Osteoblast (primary cell): ENCODE measurements at regions not wholly inside any gene's neighbourhood (a gene's known extent, or its start where the extent isn't known, plus 50 kb on each side); places are given as distances from the start of the nearest gene placed in this dataset.

ENCODE experiments used
- DNase-seq: peaks from one replicate; pipeline ENCODE4 v3.0.0; 2011; ENCODE audit warnings: low spot score, mixed read lengths; ENCODE audit not compliant: insufficient read length; ENCODE audit errors: missing footprints
- H2AFZ ChIP-seq: 2 replicates; pipeline ENCODE4 v1.6.0; 2011; ENCODE audit warnings: mild to moderate bottlenecking, low read length
- H3K27ac ChIP-seq: 2 replicates; pipeline ENCODE4 v1.5.1; 2011; ENCODE audit warnings: mild to moderate bottlenecking, low read depth, low read length, moderate library complexity
- H3K27me3 ChIP-seq: 2 replicates; pipeline ENCODE4 v1.6.0; 2012; ENCODE audit warnings: mild to moderate bottlenecking, control low read depth, inconsistent platforms, low read length, moderate library complexity; ENCODE audit not compliant: insufficient read depth
- H3K36me3 ChIP-seq: 2 replicates; pipeline ENCODE4 v1.5.1; 2011; ENCODE audit warnings: mild to moderate bottlenecking, low read length, control low read depth, moderate library complexity; ENCODE audit not compliant: insufficient read depth
- H3K4me1 ChIP-seq: 2 replicates; pipeline ENCODE4 v1.5.1; 2011; ENCODE audit warnings: mild to moderate bottlenecking, low read length, control low read depth, moderate library complexity; ENCODE audit not compliant: insufficient read depth
- H3K4me2 ChIP-seq: 2 replicates; pipeline ENCODE4 v1.6.0; 2011; ENCODE audit warnings: mild to moderate bottlenecking, low read length; ENCODE audit not compliant: insufficient read depth
- H3K4me3 ChIP-seq: fragments of 200-600 bp; sonication (generic); 3 replicates; pipeline ENCODE4 v1.5.1; 2012; ENCODE audit warnings: mild to moderate bottlenecking, low read length, inconsistent platforms; ENCODE audit not compliant: insufficient read depth
- H3K79me2 ChIP-seq: 2 replicates; pipeline ENCODE4 v1.6.0; 2012; ENCODE audit warnings: mild to moderate bottlenecking, low read length, control low read depth, inconsistent platforms; ENCODE audit not compliant: insufficient read depth
- H3K9me3 ChIP-seq: 2 replicates; pipeline ENCODE4 v1.5.1; 2011; ENCODE audit warnings: low read depth, low read length, control low read depth
- H4K20me1 ChIP-seq: 2 replicates; pipeline ENCODE4 v1.6.0; 2012; ENCODE audit warnings: mild to moderate bottlenecking, low read length, control low read depth; ENCODE audit not compliant: insufficient read depth
- TF ChIP-seq, protein P1 (sequence below): IDR thresholded peaks from 2 replicates; pipeline ENCODE4 v1.5.1; 2011; ENCODE audit warnings: mild to moderate bottlenecking, low read depth, low read length, moderate library complexity; ENCODE audit errors: extremely low read depth

GRCh38 chr10:4655879-4656278 lies 170.1 kb upstream of the AKR1E2 start:
- H4K20me1 ChIP-seq = no peaks in the 10 kb centered on the region
- no peak for DNase-seq
- H3K27ac ChIP-seq = no peak overlapping the region
- H3K4me2 ChIP-seq = no peak overlapping the region
- no peaks in the 10 kb centered on the region for H3K79me2 ChIP-seq
- H3K4me1 ChIP-seq = no peaks in the 10 kb centered on the region
- no peaks in the 10 kb centered on the region for H3K36me3 ChIP-seq
- H3K9me3 ChIP-seq = no peaks in the 10 kb centered on the region
- no peak overlapping the region for H3K4me3 ChIP-seq
- TF ChIP-seq, protein P1, sequence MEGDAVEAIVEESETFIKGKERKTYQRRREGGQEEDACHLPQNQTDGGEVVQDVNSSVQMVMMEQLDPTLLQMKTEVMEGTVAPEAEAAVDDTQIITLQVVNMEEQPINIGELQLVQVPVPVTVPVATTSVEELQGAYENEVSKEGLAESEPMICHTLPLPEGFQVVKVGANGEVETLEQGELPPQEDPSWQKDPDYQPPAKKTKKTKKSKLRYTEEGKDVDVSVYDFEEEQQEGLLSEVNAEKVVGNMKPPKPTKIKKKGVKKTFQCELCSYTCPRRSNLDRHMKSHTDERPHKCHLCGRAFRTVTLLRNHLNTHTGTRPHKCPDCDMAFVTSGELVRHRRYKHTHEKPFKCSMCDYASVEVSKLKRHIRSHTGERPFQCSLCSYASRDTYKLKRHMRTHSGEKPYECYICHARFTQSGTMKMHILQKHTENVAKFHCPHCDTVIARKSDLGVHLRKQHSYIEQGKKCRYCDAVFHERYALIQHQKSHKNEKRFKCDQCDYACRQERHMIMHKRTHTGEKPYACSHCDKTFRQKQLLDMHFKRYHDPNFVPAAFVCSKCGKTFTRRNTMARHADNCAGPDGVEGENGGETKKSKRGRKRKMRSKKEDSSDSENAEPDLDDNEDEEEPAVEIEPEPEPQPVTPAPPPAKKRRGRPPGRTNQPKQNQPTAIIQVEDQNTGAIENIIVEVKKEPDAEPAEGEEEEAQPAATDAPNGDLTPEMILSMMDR = no peak
- H2AFZ ChIP-seq = no peak overlapping the region
- H3K27me3 ChIP-seq = no peaks in the 10 kb centered on the region

DNA sequence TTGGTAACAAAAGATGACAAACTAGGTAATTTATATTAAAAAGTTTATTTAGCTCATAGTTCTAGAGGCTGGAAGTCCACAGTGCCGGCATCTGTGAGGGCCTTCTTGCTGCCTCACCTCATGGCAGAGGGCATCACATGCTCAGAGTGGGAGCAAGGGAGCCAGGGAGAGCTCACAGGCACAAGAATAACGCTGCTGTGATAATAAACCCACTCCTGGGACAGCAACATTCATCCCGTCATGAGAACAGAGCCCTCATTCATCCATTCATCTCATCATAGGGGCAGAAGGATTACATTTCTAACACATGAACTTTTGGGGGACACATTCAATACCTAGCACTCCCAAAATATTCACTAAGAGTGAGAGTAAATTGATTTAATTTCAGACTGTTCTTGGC lies 170.6 kb upstream of the AKR1E2 start:
- Histone ChIP-seq H3K4me3 (no peak overlapping the region), H3K4me1 (peaks cover 4% of the 10 kb centered on the region), H3K4me2 (no peak overlapping the region), H4K20me1 (no peaks in the 10 kb centered on the region), H2AFZ (peak overlapping the region; percentile 38), H3K36me3 (no peaks in the 10 kb centered on the region), H3K9me3 (no peaks in the 10 kb centered on the region), H3K27ac (peak overlapping the region; percentile 29), H3K79me2 (no peaks in the 10 kb centered on the region), H3K27me3 (no peaks in the 10 kb centered on the region)
- no peak for DNase-seq
- TF ChIP-seq, protein P1 = no peak

- H2AFZ ChIP-seq = no peak overlapping the region
- H3K27me3 ChIP-seq = no peaks in the 10 kb centered on the region
- H3K79me2 ChIP-seq = no peaks in the 10 kb centered on the region
- TF ChIP-seq, protein P1 = no peak
- no peak overlapping the region for H3K27ac ChIP-seq
- H3K4me3 ChIP-seq = no peak overlapping the region
- no peak for DNase-seq
- H3K36me3 ChIP-seq = no peaks in the 10 kb centered on the region
- peaks cover 9% of the 10 kb centered on the region for H3K4me1 ChIP-seq
- H4K20me1 ChIP-seq = no peaks in the 10 kb centered on the region
- H3K9me3 ChIP-seq = no peaks in the 10 kb centered on the region
- H3K4me2 ChIP-seq = no peak overlapping the region
Observed at GRCh38 chr10:4654496-4654895, 171.5 kb upstream of the AKR1E2 start.

GRCh38 chr10:4653160-4653559 lies 172.8 kb upstream of the AKR1E2 start:
- no peak overlapping the region for H3K27ac ChIP-seq
- no peaks in the 10 kb centered on the region for H3K27me3 ChIP-seq
- no peak overlapping the region for H3K4me3 ChIP-seq
- H3K79me2 ChIP-seq = no peaks in the 10 kb centered on the region
- H3K4me2 ChIP-seq = no peak overlapping the region
- peaks cover 9% of the 10 kb centered on the region for H3K4me1 ChIP-seq
- no peaks in the 10 kb centered on the region for H3K9me3 ChIP-seq
- no peaks in the 10 kb centered on the region for H3K36me3 ChIP-seq
- no peaks in the 10 kb centered on the region for H4K20me1 ChIP-seq
- H2AFZ ChIP-seq = no peak overlapping the region
- no peak for DNase-seq
- TF ChIP-seq, protein P1 = no peak
